Heart left ventricle (tissue), 16 donors: ENCODE measurements at regions not wholly inside any gene's neighbourhood (a gene's known extent, or its start where the extent isn't known, plus 50 kb on each side); places are given as distances from the start of the nearest gene placed in this dataset.

Source experiments
- ATAC-seq, 4 donors: fragments of 200-7000 bp; cut with Tn5 transposase; one replicate each; pipeline ENCODE4 v1.9.1; 2020 to 2022; ENCODE audit warnings: moderate library complexity in 4 of 4, mild to moderate bottlenecking in 3 of 4, moderate number of reproducible peaks in 1 of 4
- DNase-seq, 5 donors: peaks; one replicate each; pipeline ENCODE4 v3.0.0-alpha.2; 2020
- H3K27ac ChIP-seq, 12 donors: fragments of 200-600 bp; sonication (generic) in 4 of 12; one replicate each; pipeline versions ENCODE4 v1.5.0 to v1.8.0; 2016 to 2022; ENCODE audit warnings: mild to moderate bottlenecking in 2 of 12
- H3K27me3 ChIP-seq, 9 donors: fragments of 200-600 bp; sonication (generic) in 2 of 9; one replicate each; pipeline versions ENCODE4 v1.5.1 to v1.8.0; 2016 to 2022; ENCODE audit warnings: mild to moderate bottlenecking in 3 of 9
- H3K36me3 ChIP-seq, 9 donors: fragments of 200-600 bp; sonication (generic) in 2 of 9; one replicate each; pipeline versions ENCODE4 v1.5.0 to v1.8.0; 2018 to 2022; ENCODE audit warnings: mild to moderate bottlenecking in 2 of 9
- H3K4me1 ChIP-seq, 12 donors: fragments of 200-600 bp; sonication (generic) in 4 of 12; one replicate each; pipeline versions ENCODE4 v1.5.0 to v1.8.0; 2016 to 2022; ENCODE audit warnings: mild to moderate bottlenecking in 3 of 12
- H3K4me3 ChIP-seq, 12 donors: fragments of 200-600 bp; sonication (generic) in 4 of 12; one replicate each; pipeline versions ENCODE4 v1.5.0 to v1.8.0; 2017 to 2022; ENCODE audit warnings: mild to moderate bottlenecking in 9 of 12, moderate library complexity in 4 of 12
- H3K9me3 ChIP-seq, 12 donors: fragments of 200-600 bp; sonication (generic) in 4 of 12; one replicate each; pipeline versions ENCODE4 v1.5.0 to v1.8.0; 2016 to 2022; ENCODE audit warnings: mild to moderate bottlenecking in 1 of 12
- CTCF ChIP-seq, 12 donors: fragments of 200-600 bp; sonication (generic) in 4 of 12; IDR thresholded peaks; one replicate each; pipeline versions ENCODE4 v1.5.0 to v1.8.0; 2018 to 2022; ENCODE audit warnings: antibody characterized with exemption in 12 of 12, mild to moderate bottlenecking in 5 of 12
- POLR2A ChIP-seq, 2 donors: fragments of 450-650 bp; IDR thresholded peaks; one replicate each; pipeline ENCODE4 v1.6.1; 2017; ENCODE audit warnings: antibody characterized with exemption in 2 of 2, mild to moderate bottlenecking in 2 of 2, moderate library complexity in 2 of 2
- WGBS, 4 donors: extraction: QIAGEN DNeasy Blood & Tissue Kit in 2 of 4; methylation state at CpG; one replicate each; pipeline versions ENCODE4 v1.1.5 to v1.1.7; 2013 to 2018; 5-methylcytosine and 5-hydroxymethylcytosine counted together
- intact Hi-C, 10 donors: fragments of 100-400 bp; cut with DNase I; formaldehyde crosslinking; loops; one replicate each; pipeline versions ENCODE4 v1.11.1 to v1.14.2; 2022
- donor health status: ischemic (EF 13 %, LVEDD 7.1; RV severe dilation, severe dysfunction).
- donor health status: healthy with polysubstance abuse.
- donor health status: DM: no; HTN: yes; CAD: no.
- donor health status: DM: no; HTN: no; CAD: no.
- donor health status: ischemic (EF 25% LVEDD 6.9; RV normal size, moderate dysfunction).
- donor health status: ischemic (EF 25% LVEDD 5.7; RV mildly dilated, moderate dysfunction).
- donor health status: healthy.
- donor health status: DM: yes; HTN: yes; CAD: no.
- donor health status: ischemic (EF 35%, LVEDD 5.7; RV mildly dilated, moderate dysfunction).
- donor health status: nonischemic (EF 11% LVEDD 7.7; RV severe dilation, severe dysfunction).
- donor health status: DM: yes; HTN: yes; CAD: no.
- donor health status: PGD.
- donor health status: ischemic (EF 29% LVEDD 5.4; RV normal size, mild dysfunction).
- donor health status: nonischemic (EF 23%, LVEDD 6.1; RV moderate dilation, normal function).

GRCh38 chr5:81914696-81915095 is 57.1 kb upstream of the ATG10 start:
- no peak for DNase-seq
- no peak for ATAC-seq
- intact Hi-C loops: no loop called here
- H3K36me3 ChIP-seq: no peaks in the 10 kb centered on the region
- H3K27ac ChIP-seq: no peak overlapping the region
- H3K4me1 ChIP-seq: no peaks in the 10 kb centered on the region
- no peaks in the 10 kb centered on the region for H3K9me3 ChIP-seq
- TF ChIP-seq POLR2A (IDR thresholded peaks at IDR 0.05): no peak
- TF ChIP-seq CTCF (IDR thresholded peaks at IDR 0.05): no peak
- WGBS, 4 donors: 67 to 84% (median 76%) methylated on average over 1 of the region's 1 CpG
- H3K4me3 ChIP-seq: no peak overlapping the region
- no peaks in the 10 kb centered on the region for H3K27me3 ChIP-seq

GRCh38 chr5:81912933-81913332 is 58.9 kb upstream of the ATG10 start:
- ATAC-seq (no peak), DNase-seq (no peak)
- TF ChIP-seq CTCF (IDR thresholded peaks at IDR 0.05) (no peak), POLR2A (IDR thresholded peaks at IDR 0.05) (no peak)
- Histone ChIP-seq H3K4me3 (no peak overlapping the region), H3K27me3 (no peaks in the 10 kb centered on the region), H3K9me3 (no peaks in the 10 kb centered on the region), H3K36me3 (no peaks in the 10 kb centered on the region), H3K27ac (no peak overlapping the region), H3K4me1 (peaks cover 0 to 7% (median 0%) of the 10 kb centered on the region in 12 donors)
- 94 to 97% (median 95%) methylated on average over 8 of the region's 8 CpGs for WGBS, 4 donors
- intact Hi-C loops: no loop called here

- Histone ChIP-seq H3K27ac (no peak overlapping the region), H3K36me3 (no peaks in the 10 kb centered on the region), H3K9me3 (no peaks in the 10 kb centered on the region), H3K4me1 (peaks cover 0 to 13% (median 4%) of the 10 kb centered on the region in 12 donors), H3K4me3 (no peak overlapping the region), H3K27me3 (no peaks in the 10 kb centered on the region)
- no peak for TF ChIP-seq CTCF (IDR thresholded peaks at IDR 0.05)
- TF ChIP-seq POLR2A (IDR thresholded peaks at IDR 0.05): no peak
- WGBS, 4 donors: 89 to 93% (median 92%) methylated on average over 1 of the region's 1 CpG
- DNase-seq (no peak), ATAC-seq (no peak)
- intact Hi-C loops: no loop called here
These were observed 62.1 kb upstream of the ATG10 start for GRCh38 chr5:81909677-81910076.

GRCh38 chr5:81908771-81909170 is 63.1 kb upstream of the ATG10 start:
- no peak for DNase-seq
- no peak for ATAC-seq
- 50 to 72% (median 62%) methylated on average over 5 of the region's 5 CpGs for whole genome bisulfite sequencing, 4 donors
- Histone ChIP-seq H3K4me3 (no peak overlapping the region), H3K27ac (no peak overlapping the region), H3K36me3 (no peaks in the 10 kb centered on the region), H3K9me3 (no peaks in the 10 kb centered on the region), H3K4me1 (peaks cover 0 to 13% (median 4%) of the 10 kb centered on the region in 12 donors), H3K27me3 (no peaks in the 10 kb centered on the region)
- no peak for TF ChIP-seq POLR2A (IDR thresholded peaks at IDR 0.05)
- TF ChIP-seq CTCF (IDR thresholded peaks at IDR 0.05): no peak
- intact Hi-C loops: no loop called here
